Spleen (tissue), 7 donors: ENCODE measurements at regions not wholly inside any gene's neighbourhood (a gene's known extent, or its start where the extent isn't known, plus 50 kb on each side); places are given as distances from the start of the nearest gene placed in this dataset.

Experiments used
- CTCF ChIP-seq, 11 experiments: fragments of 200-600 bp in 7 of 11; fragments of 450-650 bp in 4 of 11; sonication (generic) in 4 of 11; IDR thresholded peaks in 8 of 11; conservative IDR thresholded peaks in 3 of 11; 1 replicate in 7 of 11; 2 replicates in 4 of 11; pipeline versions ENCODE4 v1.4.0 to v1.8.0; 2016 to 2021; ENCODE audit warnings: antibody characterized with exemption in 11 of 11, inconsistent platforms in 4 of 11, mild to moderate bottlenecking in 1 of 11
- POLR2A ChIP-seq, 3 donors: fragments of 450-650 bp; IDR thresholded peaks; one replicate each; pipeline ENCODE4 v1.5.1; 2017; ENCODE audit warnings: antibody characterized with exemption in 3 of 3, mild to moderate bottlenecking in 1 of 3
- POLR2AphosphoS5 ChIP-seq, 3 donors: sonication (generic); formaldehyde crosslinking; IDR thresholded peaks; one replicate each; pipeline ENCODE4 v1.5.1; 2017; ENCODE audit warnings: antibody characterized with exemption in 3 of 3
- donor health status: DM: no; HTN: no; CAD: no; lungs with moderate emphysema.
- donor health status: DM: no; HTN: no; CAD: no.
- donor health status: DM: no; HTN: no; CAD: no.

GRCh38 chr9:106092083-106092482 is 397.7 kb downstream of the TMEM38B start:
- TF ChIP-seq POLR2A (IDR thresholded peaks at IDR 0.05) (no peak), CTCF (IDR thresholded peaks at IDR 0.05 in 8 of 11, conservative IDR thresholded peaks at IDR 0.05 in 3 of 11) (no peak), POLR2AphosphoS5 (IDR thresholded peaks at IDR 0.05) (no peak)
